H1 (cell line): ENCODE measurements at regions not wholly inside any gene's neighbourhood (a gene's known extent, or its start where the extent isn't known, plus 50 kb on each side); places are given as distances from the start of the nearest gene placed in this dataset.

Experiments
- CTCF ChIA-PET: fragments of 300-600 bp; sonication (Branson Sonifier 250); formaldehyde crosslinking; loops from one replicate; lab custom pipeline; 2021; ENCODE audit not compliant: partially characterized antibody; lab: Charles Lee
- POLR2A ChIA-PET: fragments of 300-600 bp; sonication (Branson Sonifier 250); formaldehyde crosslinking; loops from one replicate; lab custom pipeline; 2021; ENCODE audit warnings: inconsistent platforms; ENCODE audit not compliant: partially characterized antibody; lab: Charles Lee
- DNase-seq, 2 experiments: peaks; one replicate each; pipeline versions ENCODE4 v3.0.0 to v3.0.0-alpha.2; 2010 to 2022; ENCODE audit warnings: low spot score in 2 of 2, low read depth in 1 of 2, mixed read lengths in 1 of 2
- FAIRE-seq: peaks from 2 replicates; lab custom pipeline; 2011; peaks lifted over from hg19 to GRCh38; lab: Jason Lieb, UNC
- H2AFZ ChIP-seq: 2 replicates; pipeline ENCODE4 v1.8.1; 2012; ENCODE audit warnings: low read length, inconsistent platforms
- H2AK5ac ChIP-seq: 2 replicates; pipeline ENCODE4 v1.6.1; 2013; ENCODE audit warnings: low read depth, low read length
- H2BK120ac ChIP-seq: replicated peaks from 2 replicates; pipeline ENCODE3; 2013; ENCODE audit warnings: low read depth, low read length, inconsistent platforms
- H2BK12ac ChIP-seq: 2 replicates; pipeline ENCODE4 v1.6.1; 2013; ENCODE audit warnings: low read depth, low read length
- H2BK15ac ChIP-seq: 2 replicates; pipeline ENCODE4 v1.6.1; 2013; ENCODE audit warnings: low read length
- H2BK20ac ChIP-seq: 2 replicates; pipeline ENCODE4 v1.6.1; 2013; ENCODE audit warnings: low read length
- H2BK5ac ChIP-seq: 2 replicates; pipeline ENCODE4 v1.6.1; 2013; ENCODE audit warnings: low read depth, low read length
- H3K14ac ChIP-seq: 2 replicates; pipeline ENCODE4 v1.6.1; 2013; ENCODE audit warnings: inconsistent platforms; ENCODE audit not compliant: insufficient read length
- H3K18ac ChIP-seq: 2 replicates; pipeline ENCODE4 v1.6.1; 2013; ENCODE audit warnings: low read length; ENCODE audit errors: extremely low read depth
- H3K23ac ChIP-seq: 2 replicates; pipeline ENCODE4 v1.6.1; 2013; ENCODE audit warnings: inconsistent platforms; ENCODE audit not compliant: insufficient read length
- H3K23me2 ChIP-seq: 2 replicates; pipeline ENCODE4 v1.6.1; 2013; ENCODE audit warnings: low read depth, low read length
- H3K27ac ChIP-seq: 2 replicates; pipeline ENCODE4 v1.6.1; 2011; ENCODE audit warnings: low read depth, low read length, inconsistent platforms
- H3K27me3 ChIP-seq, 4 experiments: replicated peaks in 1 of 4; 1 replicate in 1 of 4; 2 replicates in 3 of 4; pipeline versions ENCODE4 v1.6.1 to v1.8.1; 2011 to 2013; ENCODE audit warnings: low read length in 3 of 4, mild to moderate bottlenecking in 3 of 4, inconsistent platforms in 2 of 4, mixed read lengths in 2 of 4, moderate library complexity in 1 of 4; ENCODE audit not compliant: control insufficient read depth in 3 of 4, insufficient read depth in 3 of 4; ENCODE audit errors: extremely low read depth in 1 of 4
- H3K36me3 ChIP-seq, 4 experiments: 2 replicates each; pipeline versions ENCODE4 v1.6.1 to v1.8.1; 2011 to 2013; ENCODE audit warnings: mild to moderate bottlenecking in 4 of 4, low read length in 3 of 4, moderate library complexity in 2 of 4, control low read depth in 1 of 4, inconsistent platforms in 1 of 4; ENCODE audit not compliant: insufficient read depth in 4 of 4, control insufficient read depth in 2 of 4
- H3K4ac ChIP-seq: replicated peaks from 2 replicates; pipeline ENCODE3; 2013; ENCODE audit warnings: low read length, low read depth, mixed read lengths, inconsistent platforms; ENCODE audit not compliant: insufficient read length
- H3K4me1 ChIP-seq, 4 experiments: replicated peaks in 1 of 4; 1 replicate in 1 of 4; 2 replicates in 3 of 4; pipeline versions ENCODE4 v1.6.1 to v1.8.1; 2011 to 2013; ENCODE audit warnings: low read length in 3 of 4, inconsistent platforms in 2 of 4, mixed read lengths in 1 of 4; ENCODE audit not compliant: insufficient read depth in 4 of 4, control insufficient read depth in 3 of 4
- H3K4me2 ChIP-seq, 2 experiments: 2 replicates each; pipeline versions ENCODE4 v1.6.1 to v1.8.1; 2011 to 2013; ENCODE audit warnings: low read depth in 2 of 2, low read length in 2 of 2, control low read depth in 1 of 2, inconsistent platforms in 1 of 2, mild to moderate bottlenecking in 1 of 2; ENCODE audit not compliant: insufficient read depth in 1 of 2
- H3K4me3 ChIP-seq, 4 experiments: fragments of 200-600, 300-600 bp in 1 of 4; sonication (generic), shearing (Covaris generic), sonication (Bioruptor Twin) in 1 of 4; 2 replicates each; pipeline versions ENCODE4 v1.5.1 to v1.8.1; 2011 to 2016; ENCODE audit warnings: low read length in 4 of 4, low read depth in 3 of 4, control low read depth in 2 of 4, inconsistent platforms in 2 of 4, mild to moderate bottlenecking in 2 of 4, mixed read lengths in 1 of 4, moderate library complexity in 1 of 4; ENCODE audit not compliant: insufficient read depth in 2 of 4; ENCODE audit errors: extremely low read depth in 1 of 4
- H3K56ac ChIP-seq: replicated peaks from 2 replicates; pipeline ENCODE3; 2013; ENCODE audit warnings: low read depth, mild to moderate bottlenecking, mixed read lengths, low read length, inconsistent platforms; ENCODE audit not compliant: insufficient read length
- H3K79me1 ChIP-seq: 2 replicates; pipeline ENCODE4 v1.6.1; 2013; ENCODE audit warnings: low read depth, low read length, control low read depth
- H3K79me2 ChIP-seq, 2 experiments: 2 replicates each; pipeline versions ENCODE4 v1.6.1 to v1.8.1; 2012 to 2013; ENCODE audit warnings: low read length in 2 of 2, mild to moderate bottlenecking in 2 of 2, inconsistent platforms in 1 of 2; ENCODE audit not compliant: insufficient read depth in 2 of 2, control insufficient read depth in 1 of 2
- H3K9ac ChIP-seq, 4 experiments: replicated peaks in 1 of 4; 1 replicate in 1 of 4; 2 replicates in 3 of 4; pipeline versions ENCODE4 v1.6.1 to v1.8.1; 2011 to 2013; ENCODE audit warnings: low read depth in 3 of 4, low read length in 3 of 4, control low read depth in 2 of 4, mild to moderate bottlenecking in 2 of 4, moderate library complexity in 2 of 4, inconsistent platforms in 1 of 4; ENCODE audit errors: extremely low read depth in 1 of 4
- H3K9me3 ChIP-seq, 2 experiments: 2 replicates each; pipeline versions ENCODE4 v1.6.1 to v1.8.1; 2012 to 2013; ENCODE audit warnings: mild to moderate bottlenecking in 2 of 2, moderate library complexity in 2 of 2, control low read depth in 1 of 2, inconsistent platforms in 1 of 2, low read depth in 1 of 2, low read length in 1 of 2, mixed read lengths in 1 of 2; ENCODE audit not compliant: insufficient read depth in 2 of 2
- H4K20me1 ChIP-seq, 2 experiments: replicated peaks in 1 of 2; 2 replicates each; pipeline versions ENCODE3 to v1.8.1; 2011 to 2013; ENCODE audit warnings: inconsistent platforms in 2 of 2, low read length in 2 of 2, mild to moderate bottlenecking in 1 of 2; ENCODE audit not compliant: insufficient read depth in 2 of 2, control insufficient read depth in 1 of 2
- H4K5ac ChIP-seq: 2 replicates; pipeline ENCODE4 v1.6.1; 2013; ENCODE audit warnings: low read length, low read depth, mixed read lengths, inconsistent platforms; ENCODE audit not compliant: insufficient read length
- H4K8ac ChIP-seq: 2 replicates; pipeline ENCODE4 v1.8.0; 2013; ENCODE audit warnings: mild to moderate bottlenecking, moderate library complexity, low read length, inconsistent platforms; ENCODE audit not compliant: insufficient read depth; ENCODE audit errors: extremely low read depth
- H4K91ac ChIP-seq: replicated peaks from 2 replicates; pipeline ENCODE3; 2013; ENCODE audit warnings: low read length, mixed read lengths, inconsistent platforms; ENCODE audit not compliant: insufficient read length
- KDM5A ChIP-seq: fragments of 200-600 bp; IDR thresholded peaks from 2 replicates; pipeline ENCODE4 v1.7.1; 2012; ENCODE audit warnings: mild to moderate bottlenecking, low read length, inconsistent platforms, mixed read lengths
- WGBS, 2 experiments: shearing (Covaris generic) in 1 of 2; methylation state at CpG; one replicate each; pipeline versions ENCODE4 v1.1.6 to v1.1.7; 2013 to 2015; ENCODE audit warnings: low lambda C conversion rate in 2 of 2, mixed read lengths in 2 of 2, inconsistent platforms in 1 of 2, low coverage in 1 of 2, missing lambda C conversion rate in 1 of 2; ENCODE audit not compliant: insufficient replicate concordance in 2 of 2, insufficient coverage in 1 of 2, insufficient read length in 1 of 2; ENCODE audit errors: extremely low coverage in 1 of 2, missing lambda C conversion rate in 1 of 2; 5-methylcytosine and 5-hydroxymethylcytosine counted together

DNA sequence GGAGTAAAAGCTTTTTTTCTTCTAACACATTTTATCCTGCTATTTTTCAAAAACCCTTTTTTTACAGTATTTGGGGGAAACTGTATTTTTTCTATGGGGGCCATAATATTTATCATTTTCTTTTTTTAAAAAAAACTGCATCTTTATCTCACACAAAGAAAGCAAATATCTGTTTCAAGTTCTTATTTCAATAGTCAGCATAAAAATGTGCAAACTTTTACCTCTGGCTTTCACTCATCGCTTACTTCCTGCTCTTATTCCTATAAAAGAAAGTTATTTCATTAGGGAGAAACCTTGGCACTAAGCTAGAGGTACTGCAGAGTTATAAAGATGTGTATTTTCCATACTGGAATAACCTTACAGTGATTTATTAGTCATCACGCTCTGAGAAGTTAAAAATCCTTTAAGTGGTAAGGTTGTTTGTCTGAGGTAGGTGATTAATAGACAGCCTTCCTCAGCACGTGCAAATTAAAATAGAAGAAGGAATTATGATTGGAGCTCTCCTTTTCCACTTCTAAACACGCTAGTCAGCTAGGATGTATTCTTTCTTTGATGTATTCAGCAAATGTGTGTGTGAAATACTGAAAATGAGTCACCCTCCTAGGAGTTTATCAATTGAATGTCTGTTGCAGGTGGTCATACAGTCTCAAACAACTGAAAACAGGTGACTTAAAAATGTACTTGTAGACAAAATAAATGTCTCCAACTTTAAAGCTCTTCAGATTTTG lies 461.0 kb downstream of the GXYLT1 start:
- Histone ChIP-seq H4K91ac (no peak overlapping the region), H3K79me1 (no peaks in the 10 kb centered on the region), H2AFZ (no peak overlapping the region), H3K23ac (no peak overlapping the region), H3K4me2 (no peak overlapping the region), H3K27ac (no peak overlapping the region), H2BK20ac (no peak overlapping the region), H3K9me3 (no peaks in the 10 kb centered on the region), H3K4ac (no peak overlapping the region), H4K8ac (no peak overlapping the region), H3K4me1 (no peaks in the 10 kb centered on the region), H3K14ac (no peak overlapping the region), H3K4me3 (no peak overlapping the region), H3K79me2 (no peaks in the 10 kb centered on the region), H2AK5ac (no peak overlapping the region), H2BK120ac (no peak overlapping the region), H2BK15ac (no peak overlapping the region), H2BK5ac (no peak overlapping the region), H3K9ac (no peak overlapping the region), H2BK12ac (no peak overlapping the region), H3K23me2 (no peaks in the 10 kb centered on the region), H3K27me3 (no peaks in the 10 kb centered on the region), H3K56ac (no peak overlapping the region), H4K20me1 (no peaks in the 10 kb centered on the region), H3K36me3 (no peaks in the 10 kb centered on the region), H4K5ac (no peak overlapping the region), H3K18ac (no peak overlapping the region)
- CTCF ChIA-PET = interaction anchor here (0.8 to 1.6 kb wide), 8 partner anchors 10 to 407 kb away, joined by 3 to 5 read pairs (median 3); no protein-coding TSS in a partner anchor
- DNase-seq (no peak), FAIRE-seq (no peak)
- POLR2A ChIA-PET = no interaction called here
- no peak for TF ChIP-seq KDM5A
- 90% methylated on average over 4 of the region's 4 CpGs; no CpG with 5 or more reads in 1 of the 2 experiments for WGBS, 2 experiments
